Kidney (tissue), 13 donors: ENCODE measurements at regions not wholly inside any gene's neighbourhood (a gene's known extent, or its start where the extent isn't known, plus 50 kb on each side); places are given as distances from the start of the nearest gene placed in this dataset.

Source experiments
- DNase-seq, 5 donors: peaks; one replicate each; pipeline ENCODE4 v3.0.0-alpha.2; 2013 to 2020
- FAIRE-seq: peaks from 2 replicates; lab custom pipeline; 2012; peaks lifted over from hg19 to GRCh38; lab: Jason Lieb, UNC
- H3K27ac ChIP-seq, 2 donors: one replicate each; pipeline ENCODE4 v1.7.0; 2013; ENCODE audit warnings: low read depth in 2 of 2, low read length in 2 of 2, inconsistent platforms in 1 of 2
- H3K27me3 ChIP-seq: one replicate; pipeline ENCODE4 v1.7.1; 2013; ENCODE audit warnings: low read length, inconsistent platforms; ENCODE audit not compliant: control insufficient read depth, insufficient read depth
- H3K36me3 ChIP-seq, 3 donors: one replicate each; pipeline versions ENCODE4 v1.7.0 to v1.7.1; 2013; ENCODE audit warnings: low read length in 3 of 3, control low read depth in 1 of 3, inconsistent platforms in 1 of 3; ENCODE audit not compliant: insufficient read depth in 3 of 3, control insufficient read depth in 2 of 3
- H3K4me1 ChIP-seq, 3 donors: one replicate each; pipeline versions ENCODE4 v1.7.0 to v1.7.1; 2013; ENCODE audit warnings: low read length in 3 of 3, inconsistent platforms in 1 of 3, low read depth in 1 of 3; ENCODE audit not compliant: control insufficient read depth in 2 of 3, insufficient read depth in 2 of 3
- H3K4me3 ChIP-seq, 3 donors: one replicate each; pipeline versions ENCODE4 v1.7.0 to v1.8.1; 2013; ENCODE audit warnings: low read length in 3 of 3, control low read depth in 1 of 3, inconsistent platforms in 1 of 3
- H3K9ac ChIP-seq, 3 donors: one replicate each; pipeline versions ENCODE4 v1.7.0 to v1.7.1; 2013; ENCODE audit warnings: low read length in 3 of 3, control low read depth in 1 of 3, inconsistent platforms in 1 of 3
- H3K9me3 ChIP-seq, 3 donors: one replicate each; pipeline versions ENCODE4 v1.7.0 to v1.7.1; 2013; ENCODE audit warnings: low read length in 3 of 3, control low read depth in 1 of 3, inconsistent platforms in 1 of 3; ENCODE audit not compliant: control insufficient read depth in 2 of 3, insufficient read depth in 1 of 3
- CTCF ChIP-seq: IDR thresholded peaks from 3 replicates; pipeline ENCODE4 v1.5.1; 2012; ENCODE audit warnings: mild to moderate bottlenecking, moderate library complexity, borderline replicate concordance; ENCODE audit not compliant: insufficient read depth; ENCODE audit errors: extremely low read depth
- intact Hi-C: fragments of 100-400 bp; cut with DNase I; formaldehyde crosslinking; loops from one replicate; pipeline ENCODE4 v1.11.1; 2022
- donor health status: control.
- donor health status: control.
- donor health status: control.
- donor health status: control.
- donor health status: control.
- donor health status: DM: yes; HTN: yes; CAD: no.
- donor health status: Normal renal cell carcinoma (clear cell type).

GRCh38 chr3:176927706-176928581 is 269.3 kb downstream of the TBL1XR1 start:
- TF ChIP-seq CTCF = no peak

GRCh38 chr3:176927280-176927679 is 270.0 kb downstream of the TBL1XR1 start:
- intact Hi-C loops = no loop called here
- TF ChIP-seq CTCF = no peak
- Histone ChIP-seq H3K36me3 (no peaks in the 10 kb centered on the region), H3K27me3 (no peaks in the 10 kb centered on the region), H3K4me1 (no peaks in the 10 kb centered on the region), H3K9me3 (no peaks in the 10 kb centered on the region), H3K9ac (no peak overlapping the region), H3K4me3 (no peak overlapping the region), H3K27ac (no peak overlapping the region)
- FAIRE-seq (no peak), DNase-seq (no peak)

More at GRCh38 chr3:176927706-176928581, 269.3 kb downstream of the TBL1XR1 start:
- Histone ChIP-seq H3K4me1 (no peaks in the 10 kb centered on the region), H3K9me3 (no peaks in the 10 kb centered on the region), H3K27ac (no peak overlapping the region), H3K9ac (no peak overlapping the region), H3K4me3 (no peak overlapping the region), H3K27me3 (no peaks in the 10 kb centered on the region), H3K36me3 (no peaks in the 10 kb centered on the region)
- DNase-seq (no peak), FAIRE-seq (no peak)
- intact Hi-C loops = no loop called here

GRCh38 chr3:176926688-176927087 is 270.6 kb downstream of the TBL1XR1 start:
- Histone ChIP-seq H3K4me1 (no peaks in the 10 kb centered on the region), H3K4me3 (no peak overlapping the region), H3K9ac (no peak overlapping the region), H3K27me3 (no peaks in the 10 kb centered on the region), H3K9me3 (no peaks in the 10 kb centered on the region), H3K36me3 (no peaks in the 10 kb centered on the region), H3K27ac (no peak overlapping the region)
- DNase-seq = no peak
- FAIRE-seq = no peak
- intact Hi-C loops = no loop called here
- TF ChIP-seq CTCF = no peak
